GM18907 (cell line): ENCODE measurements at regions not wholly inside any gene's neighbourhood (a gene's known extent, or its start where the extent isn't known, plus 50 kb on each side); places are given as distances from the start of the nearest gene placed in this dataset.

Source experiments
- ATAC-seq: cut with Tn5 transposase; IDR thresholded peaks from one replicate; pipeline ENCODE4 v1.9.1; 2021; ENCODE audit warnings: mild to moderate bottlenecking, moderate library complexity; ENCODE audit not compliant: unreplicated experiment

- no peak for ATAC-seq
Observed at GRCh38 chr3:153714588-153715290, 406.5 kb upstream of the ARHGEF26 start.

- ATAC-seq = no peak
Observed at GRCh38 chr3:153722157-153722556, 399.0 kb upstream of the ARHGEF26 start.

DNA sequence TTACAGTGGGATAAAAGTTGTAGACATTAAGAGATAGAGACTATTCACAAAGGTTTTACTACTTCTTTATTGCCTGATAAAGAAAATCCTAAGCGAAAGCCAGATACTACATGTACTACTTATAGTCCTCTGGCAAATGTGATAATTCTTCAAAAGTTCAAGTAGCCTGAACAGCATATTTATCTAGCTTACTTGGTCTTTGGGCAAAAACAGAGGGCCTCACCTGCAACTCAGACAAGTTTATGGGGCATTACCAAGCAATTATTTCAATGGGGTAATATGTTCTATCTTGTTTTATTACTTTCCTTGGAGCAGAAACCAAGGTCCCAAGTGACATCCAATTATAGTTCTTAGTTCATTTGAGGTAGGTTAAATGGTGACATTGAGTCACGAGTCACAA lies 390.1 kb upstream of the ARHGEF26 start:
- ATAC-seq = no peak

GRCh38 chr3:153734777-153735551 lies 386.2 kb upstream of the ARHGEF26 start:
- ATAC-seq = no peak

DNA sequence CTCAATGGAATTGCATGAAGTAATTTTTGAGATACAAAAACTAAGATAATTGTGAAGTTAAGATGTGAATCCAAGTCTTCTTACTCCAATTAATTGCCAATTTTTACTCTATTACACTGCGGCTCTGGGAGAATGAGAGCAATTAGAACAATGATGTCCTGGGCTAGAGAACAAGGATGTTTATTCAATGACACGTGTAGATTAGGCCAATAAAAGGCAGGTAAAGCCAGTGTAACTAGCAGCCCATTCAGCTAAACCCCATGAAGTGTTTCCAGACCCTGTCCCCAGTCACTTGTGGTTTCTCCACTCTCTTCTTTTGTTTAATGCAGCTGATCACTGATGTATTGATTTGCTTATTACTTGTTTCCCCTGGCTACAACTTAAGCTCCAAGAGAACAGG lies 381.1 kb upstream of the ARHGEF26 start:
- ATAC-seq = no peak

- ATAC-seq = no peak
Observed at GRCh38 chr3:153744889-153745288, 376.3 kb upstream of the ARHGEF26 start.

GRCh38 chr3:153746211-153746610 lies 375.0 kb upstream of the ARHGEF26 start:
- ATAC-seq = no peak

- ATAC-seq = no peak
Observed at GRCh38 chr3:153749070-153749610, 372.1 kb upstream of the ARHGEF26 start.

DNA sequence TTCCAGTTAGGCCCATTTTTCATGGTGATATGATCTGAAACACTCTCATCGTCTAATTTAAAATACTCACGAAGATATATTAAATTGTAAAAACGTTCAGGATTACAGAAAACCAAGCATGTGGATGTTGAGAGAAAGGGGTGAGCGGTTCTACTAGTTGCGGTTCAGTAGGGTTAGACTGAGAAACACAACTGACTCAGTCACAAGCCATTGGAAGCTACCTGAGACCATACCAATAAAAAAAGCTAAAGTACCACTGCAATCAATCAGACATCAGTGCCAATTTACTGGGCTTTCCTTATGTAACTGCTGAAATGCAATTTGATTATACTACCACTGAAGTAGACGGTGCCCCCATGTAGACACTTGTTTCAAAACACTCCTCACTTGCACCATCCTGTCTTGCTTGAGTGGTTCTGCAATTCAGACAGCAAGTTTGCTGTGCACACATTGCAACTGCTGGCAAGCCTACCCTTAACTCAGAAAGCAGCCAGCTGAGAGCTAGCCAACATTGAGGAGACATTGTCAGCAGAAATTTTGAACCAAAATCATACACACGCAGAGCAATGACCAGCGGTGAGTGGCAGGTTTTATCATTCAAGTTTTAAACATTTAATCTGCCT lies 368.7 kb upstream of the ARHGEF26 start:
- ATAC-seq = no peak

DNA sequence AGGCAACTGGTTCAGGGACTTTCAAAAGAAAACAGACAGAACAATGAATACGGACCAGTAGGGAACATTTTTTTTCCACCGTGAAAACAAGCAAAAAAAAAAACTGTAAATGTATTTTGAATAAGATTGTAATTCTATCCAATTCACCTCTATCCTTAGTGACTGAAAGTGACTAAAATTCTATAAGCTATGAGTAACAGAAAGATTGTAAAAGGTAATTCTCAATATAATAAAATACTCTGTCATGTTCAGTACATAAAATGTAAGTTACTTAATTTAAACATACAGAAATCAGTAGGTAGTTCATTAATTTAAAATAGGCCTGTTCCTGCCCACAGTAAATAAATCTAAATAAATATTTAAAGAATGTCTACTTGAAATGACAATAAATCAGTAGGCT lies 368.2 kb upstream of the ARHGEF26 start:
- no peak for ATAC-seq

- no peak for ATAC-seq
Observed at GRCh38 chr3:153756816-153757215, 364.4 kb upstream of the ARHGEF26 start.

GRCh38 chr3:153757839-153758238 lies 363.4 kb upstream of the ARHGEF26 start:
- ATAC-seq = no peak

- ATAC-seq = no peak
Observed at GRCh38 chr3:153760948-153761347, 360.2 kb upstream of the ARHGEF26 start.

GRCh38 chr3:153762411-153763235 lies 358.6 kb upstream of the ARHGEF26 start:
- no peak for ATAC-seq

DNA sequence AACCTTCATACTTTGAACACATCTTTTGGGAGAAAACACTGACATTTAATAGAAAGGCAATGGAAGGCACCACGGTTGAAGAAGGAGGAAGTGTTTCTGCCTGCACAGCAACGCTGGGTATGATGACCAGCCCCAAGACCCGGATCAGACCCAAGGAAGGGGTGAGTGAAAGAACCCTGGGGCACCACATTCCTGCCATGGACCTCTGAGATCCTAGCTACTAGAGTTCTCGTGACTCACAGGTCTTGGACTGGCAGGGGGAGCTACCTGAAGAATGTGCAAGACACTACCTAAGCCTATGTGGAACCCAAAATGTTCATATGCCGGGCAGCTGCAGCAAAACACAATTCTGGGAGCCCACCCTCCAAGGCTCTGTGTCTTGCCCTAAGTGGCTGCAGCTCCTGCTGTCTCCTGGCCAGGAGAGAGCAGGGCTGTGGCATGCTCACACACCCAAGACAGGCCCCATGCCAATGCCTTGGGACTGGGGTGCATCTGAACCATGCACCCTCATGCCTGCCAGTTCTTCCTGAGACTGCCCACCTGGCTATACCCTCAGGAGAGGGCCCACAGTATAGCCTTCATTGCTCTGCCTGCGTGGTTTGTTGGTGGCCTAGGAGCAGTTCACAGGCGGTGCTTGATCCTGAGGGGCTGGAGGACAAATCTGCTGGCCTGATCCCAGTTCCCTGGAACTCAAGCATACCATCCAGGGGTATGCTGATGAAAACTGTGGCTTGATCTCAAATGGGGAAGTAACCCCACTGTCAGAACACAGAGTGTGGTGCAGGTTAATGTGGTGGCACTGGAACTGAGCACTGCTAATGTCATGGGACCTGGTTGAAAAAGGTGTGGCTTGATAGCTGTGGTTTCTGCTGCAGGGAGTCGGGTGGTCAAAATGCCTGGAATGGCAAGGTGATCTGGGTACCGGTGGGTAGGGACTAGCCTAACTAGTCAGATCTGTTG lies 353.3 kb upstream of the ARHGEF26 start:
- peak; percentile 26 for ATAC-seq

GRCh38 chr3:153768561-153769469 lies 352.4 kb upstream of the ARHGEF26 start:
- ATAC-seq = peak; percentile 97

GRCh38 chr3:153783106-153783505 lies 338.1 kb upstream of the ARHGEF26 start:
- no peak for ATAC-seq

- ATAC-seq = no peak
Observed at GRCh38 chr3:153783741-153784480, 337.3 kb upstream of the ARHGEF26 start.
